BE2C (cell line): ENCODE measurements at regions not wholly inside any gene's neighbourhood (a gene's known extent, or its start where the extent isn't known, plus 50 kb on each side); places are given as distances from the start of the nearest gene placed in this dataset.

Experiments
- DNase-seq: peaks from one replicate; pipeline ENCODE4 v3.0.0-alpha.2; 2020
- H3K27me3 ChIP-seq: fragments of 250-450 bp; sonication (Bioruptor Pico); 2 replicates; pipeline ENCODE4 v1.5.1; 2020; ENCODE audit warnings: mild to moderate bottlenecking
- H3K36me3 ChIP-seq: fragments of 250-450 bp; sonication (Bioruptor Pico); 2 replicates; pipeline ENCODE4 v1.5.1; 2020; ENCODE audit warnings: mild to moderate bottlenecking
- H3K4me1 ChIP-seq: fragments of 250-450 bp; sonication (Bioruptor Pico); 2 replicates; pipeline ENCODE4 v1.5.1; 2020
- H3K4me3 ChIP-seq: 2 replicates; pipeline ENCODE4 v1.5.1; 2011; ENCODE audit warnings: low read depth, low read length
- H3K9me3 ChIP-seq: fragments of 250-450 bp; sonication (Bioruptor Pico); 2 replicates; pipeline ENCODE4 v1.5.1; 2020
- TF ChIP-seq, protein P1 (sequence below): IDR thresholded peaks from 2 replicates; pipeline ENCODE4 v1.5.1; 2012; ENCODE audit warnings: mild to moderate bottlenecking, low read depth, low read length

DNA sequence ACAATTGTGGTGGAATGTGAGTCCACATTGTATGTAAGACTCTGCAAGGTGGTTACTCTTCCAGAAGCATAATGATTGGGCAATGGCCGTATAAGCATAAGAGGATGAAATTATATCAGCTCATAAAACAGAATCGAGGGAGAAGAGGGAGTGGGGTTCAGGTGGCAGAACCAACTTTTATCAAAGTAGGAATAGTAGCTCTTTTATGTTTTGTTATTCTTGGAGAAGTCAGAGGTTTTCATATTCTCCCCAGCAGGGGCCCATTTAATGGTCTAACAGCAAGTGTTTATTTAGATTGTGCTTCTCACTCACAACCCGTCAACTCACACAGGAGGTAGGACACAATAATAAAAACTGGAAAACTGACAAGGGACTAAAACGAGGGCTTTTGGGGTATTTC lies 291.3 kb upstream of the CD180 start:
- no peak overlapping the region for H3K4me3 ChIP-seq
- DNase-seq, result no peak

DNA sequence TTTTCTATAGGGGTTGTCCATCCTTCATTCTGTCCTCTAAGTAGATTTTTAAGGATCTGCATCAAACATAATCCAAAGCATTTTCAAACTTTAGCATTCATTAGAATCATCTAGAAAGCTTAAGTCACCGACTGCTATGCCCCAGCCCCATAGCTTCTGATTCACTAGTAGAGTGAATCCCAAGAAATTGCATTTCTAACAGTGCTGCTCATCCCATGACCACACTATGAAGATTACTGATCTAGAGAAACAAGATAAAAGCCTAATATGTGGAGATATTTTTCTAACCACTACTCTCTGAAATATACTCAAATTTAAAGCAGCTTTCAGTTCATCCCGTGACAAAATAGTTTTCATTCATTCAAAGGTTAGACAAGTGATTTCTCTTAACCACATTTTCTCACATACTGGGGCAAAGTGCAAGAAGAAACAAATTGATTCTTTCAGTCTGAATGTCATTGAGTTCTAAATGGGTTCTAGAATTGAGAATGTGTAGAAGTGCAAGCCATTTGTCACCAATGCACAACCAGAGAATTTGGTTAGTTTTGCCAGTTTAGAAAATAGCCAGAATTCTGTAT lies 286.9 kb upstream of the CD180 start:
- TF ChIP-seq, protein P1, sequence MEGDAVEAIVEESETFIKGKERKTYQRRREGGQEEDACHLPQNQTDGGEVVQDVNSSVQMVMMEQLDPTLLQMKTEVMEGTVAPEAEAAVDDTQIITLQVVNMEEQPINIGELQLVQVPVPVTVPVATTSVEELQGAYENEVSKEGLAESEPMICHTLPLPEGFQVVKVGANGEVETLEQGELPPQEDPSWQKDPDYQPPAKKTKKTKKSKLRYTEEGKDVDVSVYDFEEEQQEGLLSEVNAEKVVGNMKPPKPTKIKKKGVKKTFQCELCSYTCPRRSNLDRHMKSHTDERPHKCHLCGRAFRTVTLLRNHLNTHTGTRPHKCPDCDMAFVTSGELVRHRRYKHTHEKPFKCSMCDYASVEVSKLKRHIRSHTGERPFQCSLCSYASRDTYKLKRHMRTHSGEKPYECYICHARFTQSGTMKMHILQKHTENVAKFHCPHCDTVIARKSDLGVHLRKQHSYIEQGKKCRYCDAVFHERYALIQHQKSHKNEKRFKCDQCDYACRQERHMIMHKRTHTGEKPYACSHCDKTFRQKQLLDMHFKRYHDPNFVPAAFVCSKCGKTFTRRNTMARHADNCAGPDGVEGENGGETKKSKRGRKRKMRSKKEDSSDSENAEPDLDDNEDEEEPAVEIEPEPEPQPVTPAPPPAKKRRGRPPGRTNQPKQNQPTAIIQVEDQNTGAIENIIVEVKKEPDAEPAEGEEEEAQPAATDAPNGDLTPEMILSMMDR, result no peak
- Histone ChIP-seq H3K9me3 (no peaks in the 10 kb centered on the region), H3K27me3 (no peaks in the 10 kb centered on the region)

More for the DNA sequence above, 291.3 kb upstream of the CD180 start:
- TF ChIP-seq, protein P1, result no peak
- Histone ChIP-seq H3K4me1 (no peaks in the 10 kb centered on the region), H3K36me3 (no peaks in the 10 kb centered on the region), H3K27me3 (no peaks in the 10 kb centered on the region), H3K9me3 (no peaks in the 10 kb centered on the region)

DNA sequence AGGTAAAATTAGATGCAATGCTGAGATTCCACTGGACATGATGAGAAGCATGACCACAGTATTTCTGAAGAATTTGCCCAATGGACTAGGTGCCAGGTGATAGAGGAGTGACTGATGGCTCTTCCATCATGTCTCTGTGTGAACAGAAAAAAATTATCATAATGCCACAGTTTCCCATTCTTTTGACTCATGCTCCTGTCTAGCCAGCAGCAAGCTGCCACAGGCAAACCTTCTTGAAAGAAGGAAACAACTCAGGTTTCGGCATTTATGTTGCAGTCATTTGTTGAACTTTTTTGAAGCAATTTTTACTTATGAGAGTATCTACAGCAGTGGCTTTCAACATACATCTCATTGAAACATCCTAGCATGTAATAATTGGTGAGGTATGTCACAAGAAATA lies 284.8 kb upstream of the CD180 start:
- no peaks in the 10 kb centered on the region for H3K36me3 ChIP-seq
- H3K27me3 ChIP-seq, result no peaks in the 10 kb centered on the region
- TF ChIP-seq, protein P1, result no peak
- no peaks in the 10 kb centered on the region for H3K4me1 ChIP-seq
- no peak for DNase-seq
- H3K9me3 ChIP-seq, result no peaks in the 10 kb centered on the region
- H3K4me3 ChIP-seq, result no peak overlapping the region

More for the DNA sequence above, 286.9 kb upstream of the CD180 start:
- no peak for DNase-seq
- Histone ChIP-seq H3K4me3 (no peak overlapping the region), H3K36me3 (no peaks in the 10 kb centered on the region), H3K4me1 (no peaks in the 10 kb centered on the region)

DNA sequence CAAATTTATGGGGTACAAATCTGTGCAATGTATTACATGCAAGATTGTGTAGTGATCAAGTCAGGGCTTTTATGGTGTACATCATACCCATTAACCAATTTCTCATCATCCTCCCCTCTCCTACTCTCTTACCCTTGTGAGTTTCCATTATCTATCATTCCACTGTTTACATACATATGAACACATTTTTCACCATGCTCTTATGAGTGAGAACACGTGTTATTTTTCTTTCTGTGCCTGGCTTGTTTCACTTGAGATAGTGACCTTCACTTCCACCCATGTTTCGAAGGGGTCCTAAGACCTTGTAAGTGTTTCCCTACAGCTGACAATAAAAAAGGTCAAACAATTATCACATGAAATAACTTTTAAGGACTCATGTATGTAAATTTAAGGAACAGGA lies 281.7 kb upstream of the CD180 start:
- no peaks in the 10 kb centered on the region for H3K9me3 ChIP-seq
- H3K36me3 ChIP-seq, result no peaks in the 10 kb centered on the region
- no peak overlapping the region for H3K4me3 ChIP-seq
- no peaks in the 10 kb centered on the region for H3K4me1 ChIP-seq
- no peak for DNase-seq
- no peaks in the 10 kb centered on the region for H3K27me3 ChIP-seq
- TF ChIP-seq, protein P1, result no peak

DNA sequence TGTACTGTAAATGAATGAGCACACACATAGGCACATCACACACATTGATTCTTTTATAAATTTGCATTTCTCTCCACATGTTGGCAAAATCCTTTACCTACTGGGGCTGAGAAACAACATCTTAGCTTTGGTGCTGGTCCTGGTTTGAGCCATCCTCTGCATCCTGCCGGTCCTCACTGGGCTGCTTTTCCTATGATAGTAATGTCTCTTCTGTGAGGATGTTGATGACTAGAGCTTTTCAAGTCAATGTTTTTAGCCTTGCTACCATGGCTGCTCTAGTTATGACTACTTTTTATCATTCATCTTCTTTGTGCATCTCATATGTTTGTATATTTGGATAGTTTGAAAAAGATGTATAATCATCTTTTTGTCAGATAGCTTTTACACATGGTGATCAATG lies 280.4 kb upstream of the CD180 start:
- no peaks in the 10 kb centered on the region for H3K27me3 ChIP-seq
- TF ChIP-seq, protein P1, result no peak
- H3K4me1 ChIP-seq, result no peaks in the 10 kb centered on the region
- H3K9me3 ChIP-seq, result no peaks in the 10 kb centered on the region
- no peak overlapping the region for H3K4me3 ChIP-seq
- no peaks in the 10 kb centered on the region for H3K36me3 ChIP-seq
- no peak for DNase-seq

DNA sequence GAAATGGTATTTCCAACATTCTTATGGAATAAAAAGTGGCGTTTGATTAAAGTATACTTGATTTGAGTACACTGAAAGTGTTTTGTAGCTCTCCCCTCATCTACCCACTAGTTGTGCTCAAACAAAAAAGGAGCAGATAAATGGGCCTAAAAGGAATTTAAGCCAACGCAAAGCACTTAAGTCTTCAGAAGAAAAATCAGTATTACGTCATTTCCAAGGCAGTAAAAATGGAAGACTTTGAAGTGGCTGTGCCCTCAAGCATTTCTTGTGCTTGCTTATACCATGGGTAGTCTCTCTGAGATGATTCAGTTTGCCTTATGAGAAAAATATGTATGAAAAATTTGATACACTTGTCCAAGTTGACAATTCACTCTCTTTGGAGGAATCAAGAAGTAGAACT lies 279.9 kb upstream of the CD180 start:
- Histone ChIP-seq H3K9me3 (no peaks in the 10 kb centered on the region), H3K36me3 (no peaks in the 10 kb centered on the region), H3K27me3 (no peaks in the 10 kb centered on the region), H3K4me1 (no peaks in the 10 kb centered on the region), H3K4me3 (no peak overlapping the region)
- DNase-seq, result no peak
- TF ChIP-seq, protein P1, result no peak
